GM12874 (cell line): ENCODE measurements at regions not wholly inside any gene's neighbourhood (a gene's known extent, or its start where the extent isn't known, plus 50 kb on each side); places are given as distances from the start of the nearest gene placed in this dataset.

Experiments
- TF ChIP-seq, protein P1 (sequence below): IDR thresholded peaks from 2 replicates; pipeline ENCODE4 v1.5.1; 2011; ENCODE audit warnings: low read depth, mild to moderate bottlenecking, control low read depth, low read length, moderate library complexity; ENCODE audit not compliant: insufficient read depth

DNA sequence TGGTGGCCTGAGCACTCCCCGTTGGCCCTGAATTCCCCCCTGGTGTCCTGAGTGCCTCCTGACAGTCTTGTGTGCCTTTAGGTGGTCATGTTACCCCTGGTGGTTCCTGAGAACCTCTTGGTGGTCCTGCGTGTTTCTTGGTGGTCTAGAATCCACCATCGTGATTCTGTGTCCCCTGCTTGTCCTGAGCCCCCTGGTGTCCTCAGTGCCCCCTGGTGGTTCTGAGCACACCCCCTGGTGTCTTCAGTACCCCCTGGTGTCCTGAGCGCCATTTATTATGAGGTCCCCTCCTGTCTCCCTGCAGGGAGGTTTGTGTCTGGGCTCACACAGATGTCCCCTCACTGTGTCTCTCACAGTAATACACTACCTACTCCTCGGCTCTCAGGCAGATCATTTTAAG is 61.3 kb upstream of the MAL start:
- TF ChIP-seq, protein P1, sequence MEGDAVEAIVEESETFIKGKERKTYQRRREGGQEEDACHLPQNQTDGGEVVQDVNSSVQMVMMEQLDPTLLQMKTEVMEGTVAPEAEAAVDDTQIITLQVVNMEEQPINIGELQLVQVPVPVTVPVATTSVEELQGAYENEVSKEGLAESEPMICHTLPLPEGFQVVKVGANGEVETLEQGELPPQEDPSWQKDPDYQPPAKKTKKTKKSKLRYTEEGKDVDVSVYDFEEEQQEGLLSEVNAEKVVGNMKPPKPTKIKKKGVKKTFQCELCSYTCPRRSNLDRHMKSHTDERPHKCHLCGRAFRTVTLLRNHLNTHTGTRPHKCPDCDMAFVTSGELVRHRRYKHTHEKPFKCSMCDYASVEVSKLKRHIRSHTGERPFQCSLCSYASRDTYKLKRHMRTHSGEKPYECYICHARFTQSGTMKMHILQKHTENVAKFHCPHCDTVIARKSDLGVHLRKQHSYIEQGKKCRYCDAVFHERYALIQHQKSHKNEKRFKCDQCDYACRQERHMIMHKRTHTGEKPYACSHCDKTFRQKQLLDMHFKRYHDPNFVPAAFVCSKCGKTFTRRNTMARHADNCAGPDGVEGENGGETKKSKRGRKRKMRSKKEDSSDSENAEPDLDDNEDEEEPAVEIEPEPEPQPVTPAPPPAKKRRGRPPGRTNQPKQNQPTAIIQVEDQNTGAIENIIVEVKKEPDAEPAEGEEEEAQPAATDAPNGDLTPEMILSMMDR, result no peak

DNA sequence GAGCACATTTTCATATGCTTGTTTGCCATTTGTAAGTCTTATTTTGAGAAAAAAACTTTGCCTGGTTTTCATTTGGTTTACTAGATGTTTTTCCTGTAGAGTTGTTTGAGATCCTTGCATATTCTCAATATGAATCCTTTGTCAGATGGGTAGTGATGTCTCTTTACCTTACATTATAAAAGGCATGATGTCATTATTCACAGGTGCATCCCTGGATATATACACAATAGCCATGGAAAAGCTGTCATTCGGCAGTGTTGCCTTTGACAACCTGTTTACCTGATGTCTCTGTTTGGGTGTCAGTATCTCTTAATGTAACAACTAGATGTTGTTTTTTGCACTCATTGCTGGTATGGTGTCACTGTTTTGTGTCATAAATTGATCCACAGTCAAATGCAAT is 58.8 kb upstream of the MAL start:
- TF ChIP-seq, protein P1, result no peak

DNA sequence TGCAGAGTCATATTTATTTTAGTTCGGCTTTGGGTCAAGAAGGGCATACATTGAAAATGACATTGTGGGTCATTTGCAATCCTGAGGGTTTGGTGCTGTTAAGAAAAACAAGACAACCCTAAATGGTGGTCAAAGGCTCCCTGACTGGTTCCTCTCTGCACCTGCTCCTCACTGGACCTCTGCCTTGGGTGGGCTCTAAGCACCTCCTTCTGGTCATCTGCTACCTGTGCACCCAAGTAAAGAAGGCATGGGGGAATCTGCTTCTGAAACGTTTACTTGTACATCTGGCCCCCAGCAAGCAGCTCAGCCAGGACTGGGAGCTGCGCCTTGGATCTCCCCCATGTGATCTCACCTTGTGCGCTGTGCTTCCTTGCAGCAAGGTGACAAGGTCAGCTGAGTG is 55.2 kb upstream of the MAL start:
- TF ChIP-seq, protein P1, result no peak
